H9 (cell line): ENCODE measurements at regions not wholly inside any gene's neighbourhood (a gene's known extent, or its start where the extent isn't known, plus 50 kb on each side); places are given as distances from the start of the nearest gene placed in this dataset.

ENCODE experiments used
- DNase-seq: peaks from one replicate; pipeline ENCODE4 v3.0.0-alpha.2; 2017
- H2AFZ ChIP-seq: one replicate; pipeline ENCODE4 v1.6.1; 2013; ENCODE audit warnings: mild to moderate bottlenecking, low read length, control low read depth, moderate library complexity
- H2AK5ac ChIP-seq: 2 replicates; pipeline ENCODE4 v1.6.1; 2013; ENCODE audit warnings: low read length, control low read depth, mixed read lengths; ENCODE audit not compliant: insufficient read length
- H2BK120ac ChIP-seq: one replicate; pipeline ENCODE4 v1.6.1; 2013; ENCODE audit warnings: low read depth, mild to moderate bottlenecking, low read length, control low read depth, inconsistent platforms; ENCODE audit not compliant: poor library complexity, severe bottlenecking
- H2BK12ac ChIP-seq: 2 replicates; pipeline ENCODE4 v1.6.1; 2013; ENCODE audit warnings: low read length, control low read depth, mixed read lengths, low read depth; ENCODE audit not compliant: insufficient read length
- H2BK15ac ChIP-seq: 2 replicates; pipeline ENCODE4 v1.6.1; 2013; ENCODE audit warnings: low read depth, low read length, control low read depth
- H2BK20ac ChIP-seq: one replicate; pipeline ENCODE4 v1.6.1; 2013; ENCODE audit warnings: low read depth, mild to moderate bottlenecking, low read length, control low read depth, inconsistent platforms; ENCODE audit not compliant: poor library complexity, severe bottlenecking
- H2BK5ac ChIP-seq: 2 replicates; pipeline ENCODE4 v1.6.1; 2013; ENCODE audit warnings: low read length, control low read depth, mixed read lengths; ENCODE audit not compliant: insufficient read length
- H3K14ac ChIP-seq: 2 replicates; pipeline ENCODE4 v1.6.1; 2013; ENCODE audit warnings: low read length, control low read depth; ENCODE audit not compliant: insufficient read depth
- H3K18ac ChIP-seq: 2 replicates; pipeline ENCODE4 v1.6.1; 2013; ENCODE audit warnings: low read depth, mild to moderate bottlenecking, mixed read lengths, low read length, control low read depth; ENCODE audit not compliant: insufficient read length
- H3K23ac ChIP-seq: 2 replicates; pipeline ENCODE4 v1.6.1; 2013; ENCODE audit warnings: low read length, control low read depth, mixed read lengths, low read depth; ENCODE audit not compliant: insufficient read length
- H3K23me2 ChIP-seq: 2 replicates; pipeline ENCODE4 v1.6.1; 2013; ENCODE audit warnings: low read depth, mild to moderate bottlenecking, mixed read lengths, low read length, control low read depth; ENCODE audit not compliant: insufficient read length, poor library complexity, severe bottlenecking
- H3K27ac ChIP-seq: 2 replicates; pipeline ENCODE4 v1.5.1; 2013; ENCODE audit warnings: low read length, control low read depth, mixed read lengths, low read depth; ENCODE audit not compliant: insufficient read length
- H3K27me3 ChIP-seq: 2 replicates; pipeline ENCODE4 v1.6.1; 2013; ENCODE audit warnings: low read length, control low read depth, inconsistent platforms; ENCODE audit not compliant: insufficient read depth
- H3K4ac ChIP-seq: 2 replicates; pipeline ENCODE4 v1.6.1; 2013; ENCODE audit warnings: low read depth, mild to moderate bottlenecking, control low read depth, inconsistent platforms, low read length, moderate library complexity
- H3K4me1 ChIP-seq: 2 replicates; pipeline ENCODE4 v1.6.1; 2013; ENCODE audit warnings: low read length, control low read depth, inconsistent platforms; ENCODE audit not compliant: insufficient read depth
- H3K4me2 ChIP-seq: 2 replicates; pipeline ENCODE4 v1.6.1; 2013; ENCODE audit warnings: low read length, control low read depth, mixed read lengths; ENCODE audit not compliant: insufficient read length, insufficient read depth
- H3K56ac ChIP-seq: 2 replicates; pipeline ENCODE4 v1.6.1; 2013; ENCODE audit warnings: low read depth, mild to moderate bottlenecking, mixed read lengths, low read length, control low read depth; ENCODE audit not compliant: insufficient read length
- H3K79me1 ChIP-seq: 2 replicates; pipeline ENCODE4 v1.6.1; 2013; ENCODE audit warnings: low read depth, mild to moderate bottlenecking, moderate library complexity, low read length, control low read depth, inconsistent platforms; ENCODE audit not compliant: insufficient read depth, poor library complexity, severe bottlenecking
- H3K79me2 ChIP-seq: 2 replicates; pipeline ENCODE4 v1.6.1; 2013; ENCODE audit warnings: low read length, control low read depth, inconsistent platforms; ENCODE audit not compliant: insufficient read depth
- H3K9ac ChIP-seq: 2 replicates; pipeline ENCODE4 v1.6.1; 2013; ENCODE audit warnings: low read length, control low read depth, mixed read lengths; ENCODE audit not compliant: insufficient read length; ENCODE audit errors: extremely low read depth
- H3K9me3 ChIP-seq: one replicate; pipeline ENCODE4 v1.6.1; 2013; ENCODE audit warnings: low read depth, low read length, inconsistent platforms; ENCODE audit not compliant: control insufficient read depth
- H3T11ph ChIP-seq: one replicate; pipeline ENCODE4 v1.6.1; 2013; ENCODE audit warnings: mild to moderate bottlenecking, low read length, control low read depth, inconsistent platforms
- H4K20me1 ChIP-seq: one replicate; pipeline ENCODE4 v1.6.1; 2013; ENCODE audit not compliant: control insufficient read depth, insufficient read length, insufficient read depth
- H4K5ac ChIP-seq: 2 replicates; pipeline ENCODE4 v1.6.1; 2013; ENCODE audit warnings: low read depth, mild to moderate bottlenecking, mixed read lengths, low read length, control low read depth; ENCODE audit not compliant: insufficient read length
- H4K8ac ChIP-seq: replicated peaks from 2 replicates; pipeline ENCODE4 v1.6.1; 2013; ENCODE audit warnings: low read length, control low read depth, mixed read lengths, low read depth; ENCODE audit not compliant: insufficient read length
- H4K91ac ChIP-seq: 2 replicates; pipeline ENCODE4 v1.6.1; 2013; ENCODE audit warnings: low read depth, mild to moderate bottlenecking, moderate library complexity, mixed read lengths, low read length, control low read depth; ENCODE audit not compliant: insufficient read length
- H3K27ac Mint-ChIP-seq, 3 experiments: 2 replicates in 2 of 3; 3 replicates in 1 of 3; pipeline ENCODE4 v1.8.0; 2020 to 2021; ENCODE audit warnings: mixed read lengths in 3 of 3, mild to moderate bottlenecking in 1 of 3, moderate library complexity in 1 of 3
- H3K27me3 Mint-ChIP-seq: 2 replicates; pipeline ENCODE4 v1.8.0; 2021; ENCODE audit warnings: low read depth, mild to moderate bottlenecking, moderate library complexity, mixed read lengths
- H3K36me3 Mint-ChIP-seq, 3 experiments: 2 replicates in 2 of 3; 3 replicates in 1 of 3; pipeline ENCODE4 v1.8.0; 2020 to 2021; ENCODE audit warnings: low read depth in 3 of 3, mixed read lengths in 3 of 3; ENCODE audit not compliant: insufficient read depth in 1 of 3
- H3K4me1 Mint-ChIP-seq, 2 experiments: 2 replicates each; pipeline ENCODE4 v1.8.0; 2020; ENCODE audit warnings: mixed read lengths in 2 of 2
- H3K4me3 Mint-ChIP-seq, 2 experiments: 2 replicates in 1 of 2; 3 replicates in 1 of 2; pipeline ENCODE4 v1.8.0; 2020 to 2021; ENCODE audit warnings: mild to moderate bottlenecking in 2 of 2, mixed read lengths in 2 of 2, moderate library complexity in 1 of 2
- H3K9me3 Mint-ChIP-seq, 2 experiments: 2 replicates in 1 of 2; 3 replicates in 1 of 2; pipeline ENCODE4 v1.8.0; 2020; ENCODE audit warnings: mild to moderate bottlenecking in 2 of 2, mixed read lengths in 2 of 2, moderate library complexity in 1 of 2
- CTCF ChIP-seq: fragments of 200-600 bp; sonication (generic); conservative IDR thresholded peaks from 3 replicates; pipeline ENCODE4 v1.8.0; 2021; ENCODE audit warnings: antibody characterized with exemption, mild to moderate bottlenecking
- WGBS: extraction: QIAGEN DNeasy Blood & Tissue Kit; methylation state at CpG from one replicate; pipeline ENCODE4 v1.1.7; 2013; ENCODE audit warnings: missing lambda C conversion rate, low lambda C conversion rate, mixed read lengths; ENCODE audit not compliant: insufficient read length; ENCODE audit errors: extremely low coverage; 5-methylcytosine and 5-hydroxymethylcytosine counted together

GRCh38 chr2:12035956-12036639 is 289.7 kb downstream of the LPIN1 start:
- H3K4me3 Mint-ChIP-seq = no peak overlapping the region
- Histone ChIP-seq H3K79me2 (no peaks in the 10 kb centered on the region), H4K8ac (no peak overlapping the region), H2AK5ac (no peak overlapping the region), H3K27ac (no peak overlapping the region), H3K27me3 (no peaks in the 10 kb centered on the region), H4K5ac (no peak overlapping the region), H3K9me3 (no peaks in the 10 kb centered on the region), H3K79me1 (no peaks in the 10 kb centered on the region), H3K4me2 (no peak overlapping the region), H3K23ac (no peak overlapping the region), H2BK20ac (no peak overlapping the region), H4K20me1 (no peaks in the 10 kb centered on the region), H3K14ac (no peak overlapping the region), H2AFZ (no peak overlapping the region), H4K91ac (no peak overlapping the region), H2BK5ac (no peak overlapping the region), H3K56ac (no peak overlapping the region), H2BK120ac (no peak overlapping the region), H3K4me1 (no peaks in the 10 kb centered on the region), H3K18ac (no peak overlapping the region), H2BK15ac (no peak overlapping the region), H3K23me2 (no peaks in the 10 kb centered on the region), H3K9ac (no peak overlapping the region), H2BK12ac (no peak overlapping the region), H3K4ac (no peak overlapping the region), H3T11ph (no peak overlapping the region)
- peaks cover 0 to 3% of the 10 kb centered on the region in 2 experiments; a peak in 1 of 5 replicates for H3K9me3 Mint-ChIP-seq
- no peak for DNase-seq
- no peak overlapping the region for H3K27ac Mint-ChIP-seq
- H3K36me3 Mint-ChIP-seq = peaks cover 0 to 2% (median 0%) of the 10 kb centered on the region in 3 experiments; a peak in 3 of 7 replicates
- no peak for TF ChIP-seq CTCF
- WGBS = no CpG with 5 or more reads among the region's 1 CpG
- H3K27me3 Mint-ChIP-seq = peaks cover 7% of the 10 kb centered on the region
- no peaks in the 10 kb centered on the region for H3K4me1 Mint-ChIP-seq
